ENCODE measurements at regions not wholly inside any gene's neighbourhood (a gene's known extent, or its start where the extent isn't known, plus 50 kb on each side); places are given as distances from the start of the nearest gene placed in this dataset.

- no peak for DNase-seq
Measured at GRCh38 chr14:65877624-65878023, 465.1 kb downstream of the FUT8 start.

- no peak for DNase-seq
Measured at GRCh38 chr14:65878586-65878985, 466.1 kb downstream of the FUT8 start.

DNA sequence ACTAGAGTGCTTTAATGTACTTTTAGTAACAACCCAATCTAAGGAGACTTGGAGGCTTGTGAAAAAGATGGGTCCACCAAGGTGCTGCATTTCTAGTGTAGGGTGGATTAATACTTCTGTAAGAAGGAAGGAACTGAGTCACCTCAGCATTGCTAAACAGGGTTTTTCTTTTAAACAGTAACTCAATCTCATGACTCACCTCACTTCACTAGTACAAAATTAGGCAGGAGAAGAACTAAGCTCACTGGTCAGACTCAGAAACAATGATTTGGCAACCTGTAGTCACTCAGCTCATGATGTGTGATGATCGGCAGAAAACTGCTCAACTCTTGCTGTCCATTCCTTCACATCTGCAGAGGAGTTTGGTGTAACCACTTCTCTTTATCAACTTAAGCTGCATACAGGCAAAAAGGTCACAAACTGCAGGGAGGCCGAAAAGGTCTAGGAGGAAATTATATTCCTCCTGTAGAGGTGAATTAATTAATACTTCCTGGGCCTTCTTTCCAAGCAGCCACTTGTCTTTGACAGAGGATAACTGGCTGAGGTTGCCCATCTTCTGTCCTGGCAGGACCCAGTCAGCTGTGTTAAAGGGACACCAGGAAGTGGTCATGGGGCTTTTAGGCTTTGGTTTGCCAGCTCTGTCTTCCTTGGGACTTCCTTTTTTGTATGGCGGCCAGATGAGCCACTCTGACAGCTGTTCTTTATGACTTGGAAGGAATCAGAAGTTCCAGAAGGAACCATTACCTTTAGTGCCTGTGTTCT is 466.9 kb downstream of the FUT8 start:
- DNase-seq: no peak

GRCh38 chr14:65880507-65880906 is 468.0 kb downstream of the FUT8 start:
- DNase-seq: no peak

DNA sequence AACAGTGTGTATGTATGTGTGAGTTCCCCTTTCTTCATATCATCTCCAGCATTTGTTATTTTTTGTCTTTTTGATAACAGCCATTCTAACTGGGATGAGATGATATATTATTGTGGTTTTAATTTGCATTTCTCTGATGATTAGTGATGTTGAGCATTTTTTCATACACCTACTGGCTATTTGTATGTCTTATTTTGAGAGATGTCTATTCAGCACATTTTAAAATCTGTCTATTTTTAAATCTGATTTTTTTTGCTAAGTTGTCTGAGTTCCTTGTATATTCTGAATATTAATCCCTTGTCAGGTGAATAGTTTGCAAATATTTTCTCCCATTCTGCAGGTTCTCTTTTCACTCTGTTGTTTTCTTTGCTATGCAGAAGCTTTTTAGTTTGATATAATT is 469.1 kb downstream of the FUT8 start:
- no peak for DNase-seq

- DNase-seq: no peak
Measured at GRCh38 chr14:65888677-65889076, 476.1 kb downstream of the FUT8 start.

DNA sequence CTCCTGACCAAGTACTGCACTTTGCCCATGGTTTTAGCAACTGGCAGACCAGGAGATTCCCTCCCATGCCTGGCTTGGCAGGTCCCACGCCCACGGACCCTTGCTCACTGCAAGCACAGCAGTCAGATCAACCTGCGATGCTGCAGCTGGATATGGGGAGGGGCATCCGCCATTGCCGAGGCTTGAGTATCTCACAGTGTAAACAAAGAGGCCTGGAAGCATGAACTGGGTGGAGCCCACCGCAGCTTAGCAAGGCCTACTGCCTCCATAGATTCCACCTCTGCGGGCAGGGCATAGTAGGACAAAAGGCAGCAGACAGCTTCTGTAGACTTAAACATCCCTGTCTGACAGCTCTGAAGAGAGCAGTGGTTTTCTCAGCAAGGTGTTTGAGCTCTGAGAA is 479.8 kb downstream of the FUT8 start:
- no peak for DNase-seq

DNA sequence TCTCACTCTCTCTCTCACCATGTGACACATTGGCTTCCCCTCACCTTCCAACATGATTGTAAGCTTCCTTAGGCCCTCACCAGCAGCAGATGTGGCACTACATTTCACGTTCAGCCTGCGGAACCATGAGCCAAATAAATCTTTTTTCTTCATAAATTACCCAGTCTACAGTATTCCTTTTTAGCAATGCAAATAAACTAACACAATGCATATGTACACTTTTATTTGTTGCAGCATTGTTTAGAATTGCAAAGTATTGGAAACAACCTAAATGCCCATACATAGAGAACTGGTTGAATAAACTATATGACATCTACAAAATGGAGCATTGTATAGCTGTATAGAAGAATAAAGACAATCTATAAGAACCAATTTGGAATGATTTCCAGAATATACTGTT is 487.6 kb downstream of the FUT8 start:
- no peak for DNase-seq

DNA sequence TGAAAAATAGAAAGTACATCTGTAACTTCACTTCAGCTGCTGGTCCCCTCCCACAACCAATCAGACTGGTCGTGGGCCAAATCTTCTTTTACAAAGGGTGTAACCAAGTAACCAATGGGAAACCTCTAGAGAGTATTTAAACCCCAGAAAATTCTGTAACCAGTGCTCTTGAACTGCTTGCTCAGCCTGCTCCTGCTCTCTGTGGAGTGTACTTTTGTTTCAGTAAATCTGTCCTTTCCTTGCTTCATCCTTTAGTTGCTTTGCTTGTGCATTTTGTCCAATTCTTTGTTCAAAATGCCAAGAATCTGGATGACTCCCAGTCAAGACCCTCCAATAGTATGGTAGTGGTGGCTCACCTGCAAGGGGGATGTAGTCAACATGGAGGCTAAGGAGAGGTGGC is 489.1 kb downstream of the FUT8 start:
- no peak for DNase-seq

DNA sequence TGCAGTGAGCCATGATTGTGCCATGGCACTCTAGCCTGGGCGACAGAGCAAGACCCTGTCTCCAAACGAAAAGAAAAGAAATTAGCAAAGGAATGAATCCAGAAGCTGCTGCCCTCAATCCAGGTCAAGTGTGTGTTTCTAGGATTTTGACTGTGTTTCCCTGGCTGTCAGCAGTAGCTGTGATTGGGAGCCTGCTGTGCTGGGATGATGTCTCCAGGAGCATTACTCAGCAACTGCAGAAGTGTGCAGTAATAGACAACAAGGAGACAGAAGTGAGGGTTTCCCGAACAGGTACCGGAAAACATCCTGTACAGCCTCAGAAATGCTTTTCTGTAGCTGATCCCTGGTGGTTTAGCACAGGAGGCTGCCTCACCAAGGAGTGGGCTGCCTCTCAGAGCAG is 492.5 kb downstream of the FUT8 start:
- no peak for DNase-seq

DNA sequence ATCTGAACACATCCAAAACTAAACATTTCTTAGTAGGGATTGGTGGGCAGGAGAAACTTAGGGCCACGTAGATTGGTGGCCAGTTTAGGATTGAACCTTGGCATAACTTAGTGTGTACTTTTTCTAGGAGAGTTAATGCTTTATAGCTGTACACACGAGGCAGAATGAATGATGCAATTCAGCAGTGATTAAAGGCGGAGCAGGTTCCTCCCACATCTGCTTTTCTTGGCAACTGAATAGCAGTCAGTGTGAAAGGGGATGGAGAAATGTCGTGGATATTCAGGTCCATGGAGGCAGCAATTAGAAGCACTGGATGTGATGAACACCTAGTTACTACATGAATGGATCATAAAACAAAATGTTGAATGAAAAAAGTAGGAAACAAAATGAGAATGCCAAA is 493.8 kb downstream of the FUT8 start:
- DNase-seq: no peak

- DNase-seq: no peak
Measured at GRCh38 chr14:65906948-65907347, 494.4 kb downstream of the FUT8 start.

GRCh38 chr14:65910108-65910786 is 497.7 kb downstream of the FUT8 start:
- DNase-seq: peak; percentile 11

GRCh38 chr14:65915125-65915524 is 502.6 kb downstream of the FUT8 start:
- no peak for DNase-seq

- no peak for DNase-seq
Measured at GRCh38 chr14:65916055-65916454, 503.5 kb downstream of the FUT8 start.

DNA sequence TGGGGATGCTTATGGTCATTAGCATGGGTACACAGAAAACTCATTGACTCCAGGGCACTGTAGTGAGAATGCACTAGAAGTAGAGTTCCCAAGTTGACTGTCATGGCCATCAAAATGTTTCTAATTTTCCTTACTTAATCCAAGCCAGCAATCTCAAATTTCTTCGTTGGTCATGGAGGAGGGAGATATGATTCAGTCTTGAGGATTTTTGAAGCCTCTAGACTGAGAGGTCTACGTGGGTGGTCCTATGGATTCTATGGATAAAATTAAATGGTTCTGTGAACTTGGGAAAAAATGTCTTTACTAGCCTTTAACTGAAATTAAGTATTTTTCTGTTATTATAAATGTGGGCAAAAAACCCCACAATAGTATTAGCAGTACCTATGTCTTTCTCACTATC is 508.5 kb downstream of the FUT8 start:
- DNase-seq: no peak

GRCh38 chr14:65922142-65922541 is 509.6 kb downstream of the FUT8 start:
- DNase-seq: peak; percentile 6

DNA sequence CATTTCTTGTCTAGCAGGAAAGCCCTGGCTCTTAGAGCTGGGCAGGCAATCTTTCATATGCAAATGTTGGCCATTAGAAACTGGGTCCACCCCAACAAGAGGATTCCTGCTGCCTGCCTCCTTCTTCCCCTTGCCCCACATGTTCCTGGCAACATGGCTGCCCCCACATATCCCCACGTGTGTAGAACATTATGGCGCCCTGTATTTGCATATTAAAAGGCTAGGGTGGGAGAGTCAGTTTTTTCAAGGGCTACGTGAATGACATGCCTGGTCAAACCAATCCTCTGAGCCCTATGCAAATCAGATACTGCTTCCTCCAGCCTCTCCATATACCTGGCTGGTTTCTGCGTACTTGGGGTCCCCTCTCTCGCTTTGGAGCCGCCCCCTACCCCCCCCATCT is 514.0 kb downstream of the FUT8 start:
- no peak for DNase-seq

DNA sequence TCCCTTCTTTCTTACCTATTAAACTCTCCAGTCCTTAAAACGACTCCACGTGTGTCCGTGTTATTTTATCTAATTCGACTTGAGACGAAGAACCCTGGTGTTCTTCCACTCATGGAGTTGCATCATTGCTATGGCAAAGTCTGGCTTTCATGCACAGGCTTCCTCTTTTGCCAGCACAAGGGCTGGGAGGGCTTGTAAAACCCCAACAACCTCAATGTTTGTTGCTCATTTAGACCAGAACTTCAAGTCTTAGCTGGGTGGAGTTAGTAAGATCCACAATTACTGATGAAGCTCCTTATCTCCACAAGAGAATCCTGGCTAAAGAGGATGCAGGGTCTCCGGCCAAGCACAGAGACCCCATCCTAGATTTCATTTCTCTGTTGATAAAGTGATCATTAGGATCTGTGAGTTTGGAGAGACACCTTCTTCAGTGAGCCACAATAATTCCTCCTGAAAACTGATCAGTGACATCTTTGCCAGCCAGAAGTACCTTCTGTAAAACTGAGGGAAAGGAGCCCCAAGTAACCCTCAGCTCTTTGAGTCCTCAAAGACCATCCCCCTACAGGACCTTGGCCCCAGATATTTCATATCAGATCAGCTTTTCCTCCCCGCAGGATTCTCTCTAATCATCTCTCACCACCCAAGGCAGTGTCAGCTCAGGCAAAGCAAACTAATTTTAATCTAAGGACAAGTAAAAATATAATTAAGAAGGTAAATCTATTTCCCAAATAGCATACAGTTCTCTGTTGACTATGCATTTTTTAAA is 514.6 kb downstream of the FUT8 start:
- DNase-seq: no peak

GRCh38 chr14:65927931-65928356 is 515.4 kb downstream of the FUT8 start:
- DNase-seq: no peak

- no peak for DNase-seq
Measured at GRCh38 chr14:65928995-65929394, 516.5 kb downstream of the FUT8 start.

- DNase-seq: no peak
Measured at GRCh38 chr14:65933400-65934069, 521.0 kb downstream of the FUT8 start.

- no peak for DNase-seq
Measured at GRCh38 chr14:65934070-65934435, 521.5 kb downstream of the FUT8 start.

Data from tongue (tissue), 1 donor.